HG02970 (cell line): ENCODE measurements at regions not wholly inside any gene's neighbourhood (a gene's known extent, or its start where the extent isn't known, plus 50 kb on each side); places are given as distances from the start of the nearest gene placed in this dataset.
"Not testable (repeated sequence)": the region's sequence is repeated elsewhere in the genome, so short reads cannot be mapped to it uniquely, and the experiment has no call there.

Experiments
- ATAC-seq: cut with Tn5 transposase; IDR thresholded peaks from one replicate; pipeline ENCODE4 v1.9.1; 2021; ENCODE audit warnings: mild to moderate bottlenecking, moderate library complexity, moderate number of reproducible peaks; ENCODE audit not compliant: unreplicated experiment, low FRiP score

GRCh38 chr6:115323001-115323400 is 737.7 kb downstream of the FRK start:
- no peak for ATAC-seq

DNA sequence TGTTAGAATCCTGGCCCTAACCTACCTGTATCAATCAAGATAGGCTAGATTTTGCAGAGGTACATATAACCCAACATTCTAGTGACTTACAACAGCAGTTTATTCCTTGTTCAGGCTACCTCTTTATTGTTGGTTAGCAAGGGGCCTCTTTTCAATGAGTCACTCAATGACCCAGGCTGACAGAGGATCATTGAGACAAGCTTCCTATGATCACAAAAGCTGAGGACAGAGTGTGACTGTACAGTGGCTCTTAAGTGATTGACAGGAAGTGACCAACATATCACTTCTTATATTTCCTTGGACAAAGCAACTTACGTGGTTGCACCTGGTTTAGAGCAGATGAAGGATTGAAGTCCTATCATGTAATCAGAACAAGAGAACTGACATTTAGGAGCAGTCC is 740.9 kb downstream of the FRK start:
- no peak for ATAC-seq

- no peak for ATAC-seq
Observed at GRCh38 chr6:115310156-115310555, 750.5 kb downstream of the FRK start.

DNA sequence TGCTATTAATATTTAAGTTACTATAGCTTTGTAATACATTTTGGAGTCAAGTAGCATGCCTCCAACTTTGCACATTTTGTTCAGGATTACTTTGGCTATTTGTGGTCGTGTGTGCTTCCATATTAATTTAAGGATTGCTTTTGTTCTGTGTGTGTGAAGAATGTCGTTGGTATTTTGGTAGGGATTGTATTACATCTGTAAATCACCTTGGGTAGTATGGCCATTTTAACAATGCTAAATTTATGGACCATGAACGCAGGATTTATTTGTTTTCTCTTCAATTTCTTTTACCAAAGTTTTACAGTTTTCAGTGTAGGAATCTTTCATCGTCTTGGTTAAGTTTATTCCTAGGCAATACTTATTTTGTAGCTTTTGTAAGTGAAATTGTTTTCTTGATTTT is 758.0 kb downstream of the FRK start:
- no peak for ATAC-seq

- ATAC-seq, result no peak
Observed at GRCh38 chr6:115287467-115287866, 773.2 kb downstream of the FRK start.

DNA sequence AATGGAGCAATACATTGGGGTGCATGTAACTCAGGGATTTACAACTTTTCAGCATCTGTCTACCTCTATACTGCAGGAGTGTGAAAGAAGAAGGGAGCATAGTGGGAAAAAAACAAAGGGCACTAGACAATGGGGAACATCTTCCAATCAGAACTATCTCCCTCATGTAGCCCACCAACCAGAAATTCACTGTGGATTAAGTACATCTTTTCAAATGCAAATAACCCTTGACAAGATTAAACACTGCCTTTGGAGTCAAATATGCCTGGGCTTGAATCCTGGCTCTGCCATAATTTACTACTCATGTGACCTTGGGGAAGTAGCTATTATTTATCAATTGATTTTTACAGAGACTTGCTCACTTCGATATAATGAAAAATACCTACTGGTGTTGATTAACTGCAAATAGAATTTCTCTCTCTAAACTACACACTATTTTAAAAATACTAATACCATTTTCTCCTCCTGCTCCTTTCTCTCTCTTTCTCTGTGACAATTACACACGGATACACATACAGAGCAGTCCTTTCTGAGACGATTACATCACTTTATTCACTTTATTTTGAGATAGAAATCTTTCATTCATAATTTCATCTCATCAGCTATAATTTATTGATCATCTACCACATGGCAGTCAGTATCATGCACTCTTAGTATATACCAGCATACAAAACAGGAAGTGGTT is 783.7 kb downstream of the FRK start:
- ATAC-seq, result no peak

GRCh38 chr6:115272311-115272710 is 788.4 kb downstream of the FRK start:
- no peak for ATAC-seq

DNA sequence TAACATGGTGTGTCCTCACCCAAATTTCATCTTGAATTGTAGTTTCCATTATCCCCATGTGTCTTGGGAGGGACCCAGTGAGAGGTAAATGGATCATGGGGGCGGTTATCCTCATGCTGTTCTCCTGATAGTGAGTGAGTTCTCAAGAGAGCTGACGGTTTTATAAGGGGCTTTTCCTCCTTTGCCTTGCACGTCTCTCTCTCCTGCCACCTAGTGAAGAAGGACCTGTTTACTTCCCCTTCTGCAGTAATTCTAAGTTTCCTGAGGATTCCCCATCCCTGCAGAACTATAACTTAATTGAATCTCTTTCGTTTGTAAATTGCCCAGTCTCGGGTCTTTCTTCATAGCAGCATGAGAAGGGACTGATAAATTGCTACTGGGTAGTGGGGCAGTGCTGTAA is 789.3 kb downstream of the FRK start:
- no peak for ATAC-seq

DNA sequence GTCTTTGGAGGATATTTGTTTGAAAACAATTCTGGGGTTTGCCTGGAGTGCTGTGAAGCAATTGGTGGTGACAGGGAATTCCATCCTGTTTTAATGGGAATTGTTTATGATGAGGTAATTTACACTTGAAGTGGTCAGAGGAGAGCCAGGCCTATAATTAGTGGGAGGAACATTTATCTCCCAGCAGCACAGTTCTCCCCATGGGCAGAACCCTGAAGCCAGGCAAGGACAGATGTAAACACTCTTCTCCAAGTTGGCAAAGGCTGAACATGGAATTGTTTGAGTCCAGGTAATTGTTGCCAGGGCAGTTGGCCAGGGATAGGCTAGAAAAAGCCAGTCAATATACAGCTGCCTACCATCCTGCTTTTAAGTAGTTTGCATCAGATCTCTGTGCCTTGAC is 789.7 kb downstream of the FRK start:
- no peak for ATAC-seq

DNA sequence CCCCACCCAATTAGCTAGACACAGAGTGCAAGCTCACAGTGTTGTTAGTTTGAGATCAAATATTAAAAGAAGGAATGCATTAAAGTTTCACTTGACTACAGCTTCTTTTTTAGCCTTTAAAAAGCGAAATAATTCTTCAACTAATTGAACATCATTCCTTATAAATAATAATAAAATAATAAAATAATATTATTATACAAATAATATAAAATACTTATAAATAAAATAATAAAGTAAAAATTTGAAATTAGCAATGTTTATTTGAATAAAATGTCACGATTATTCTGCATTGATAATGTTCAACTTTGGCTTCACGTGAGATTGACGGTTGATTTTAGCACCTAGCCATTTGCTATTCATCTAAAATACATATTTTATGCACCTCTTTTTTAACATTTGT is 819.3 kb downstream of the FRK start:
- ATAC-seq, result no peak

GRCh38 chr6:115221198-115221597 is 839.5 kb downstream of the FRK start:
- ATAC-seq, result no peak

DNA sequence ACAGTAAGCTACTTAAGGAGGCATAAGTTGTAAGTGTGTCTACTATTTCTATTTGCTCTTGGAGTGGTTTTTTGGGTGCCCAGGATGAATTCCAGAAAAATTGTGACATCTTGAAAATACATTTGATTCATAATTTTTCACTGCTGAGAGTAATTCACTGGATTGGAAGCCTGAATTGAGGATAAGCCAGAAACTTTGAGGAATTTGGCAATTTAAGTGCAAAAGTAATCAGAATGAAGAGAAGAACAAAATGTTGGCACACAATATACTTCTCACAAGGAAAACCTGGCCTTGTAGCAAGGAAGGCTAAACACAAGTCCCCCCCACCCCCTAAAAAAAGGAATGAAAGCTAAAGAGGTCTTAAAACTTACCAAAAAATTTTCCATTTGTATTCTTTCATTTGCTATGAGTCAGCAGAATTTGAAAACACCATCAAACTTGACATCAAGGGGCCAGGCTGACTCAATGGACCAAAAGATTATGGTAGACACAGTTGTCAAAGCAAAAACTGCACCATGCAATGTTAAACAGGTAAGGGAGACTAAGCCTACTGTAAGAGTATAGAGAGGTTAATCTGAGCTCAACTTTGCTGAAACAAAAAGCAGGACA is 840.0 kb downstream of the FRK start:
- ATAC-seq, result no peak

GRCh38 chr6:115219645-115220044 is 841.0 kb downstream of the FRK start:
- ATAC-seq, result no peak

DNA sequence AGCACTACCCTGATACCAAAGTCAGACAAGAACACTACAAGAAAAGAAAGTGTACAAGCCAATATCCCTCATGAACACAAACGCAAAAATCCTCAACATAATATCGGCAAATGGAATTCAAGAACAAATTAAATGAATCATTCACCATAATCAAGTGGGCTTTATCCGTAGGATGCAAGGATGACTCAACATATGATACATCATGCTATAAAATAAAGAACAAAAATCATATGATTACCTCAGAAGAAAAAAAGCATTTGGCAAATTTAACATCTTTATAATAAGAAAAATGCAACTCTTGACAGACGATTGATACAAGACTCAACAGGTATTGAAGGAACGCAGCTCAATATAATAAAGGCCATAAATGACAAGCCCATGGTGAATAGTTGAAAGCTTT is 843.9 kb downstream of the FRK start:
- no peak for ATAC-seq

- ATAC-seq, result no peak
Observed at GRCh38 chr6:115214283-115214682, 846.4 kb downstream of the FRK start.

DNA sequence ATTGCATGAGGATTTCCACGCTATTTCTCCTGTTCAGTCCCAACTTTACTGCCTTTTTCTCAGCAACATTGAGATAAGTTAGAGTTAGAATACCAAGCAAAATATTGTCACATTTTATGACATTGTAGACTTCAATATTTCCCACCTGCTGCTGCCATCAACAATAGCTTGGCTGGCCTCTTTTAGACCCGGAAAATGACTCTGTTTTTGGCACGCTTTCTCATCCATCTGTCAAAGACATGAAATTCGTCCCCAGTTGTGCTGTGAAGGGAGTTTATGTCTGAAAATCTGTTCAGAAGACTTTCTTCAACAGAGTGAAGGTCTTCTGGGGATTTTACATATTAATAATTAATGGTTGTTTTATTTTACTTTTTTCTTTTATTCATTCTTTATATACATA is 857.3 kb downstream of the FRK start:
- no peak for ATAC-seq

GRCh38 chr6:115194981-115195638 is 852.3 kb upstream of the HS3ST5 start:
- ATAC-seq, result no peak

GRCh38 chr6:115191989-115192388 is 849.2 kb upstream of the HS3ST5 start:
- no peak for ATAC-seq

DNA sequence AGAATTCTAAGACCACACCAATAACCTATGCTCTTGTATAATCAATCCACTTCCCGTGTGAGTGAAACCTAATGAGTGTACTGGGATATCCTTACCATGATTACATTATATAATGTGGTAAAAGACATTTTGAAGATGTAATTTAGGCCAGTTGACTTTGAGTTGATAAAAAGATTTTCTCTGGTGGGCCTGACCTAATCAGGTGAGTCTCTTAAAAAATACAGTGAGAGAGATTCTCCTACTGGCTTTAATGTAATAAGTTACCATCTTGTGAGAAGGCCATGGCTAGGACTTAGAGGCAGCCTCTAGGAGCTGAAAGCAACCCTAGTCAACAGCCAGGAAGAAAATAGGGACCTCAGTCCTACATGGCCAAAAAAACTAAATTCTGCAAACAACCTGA is 847.7 kb upstream of the HS3ST5 start:
- ATAC-seq, result no peak

DNA sequence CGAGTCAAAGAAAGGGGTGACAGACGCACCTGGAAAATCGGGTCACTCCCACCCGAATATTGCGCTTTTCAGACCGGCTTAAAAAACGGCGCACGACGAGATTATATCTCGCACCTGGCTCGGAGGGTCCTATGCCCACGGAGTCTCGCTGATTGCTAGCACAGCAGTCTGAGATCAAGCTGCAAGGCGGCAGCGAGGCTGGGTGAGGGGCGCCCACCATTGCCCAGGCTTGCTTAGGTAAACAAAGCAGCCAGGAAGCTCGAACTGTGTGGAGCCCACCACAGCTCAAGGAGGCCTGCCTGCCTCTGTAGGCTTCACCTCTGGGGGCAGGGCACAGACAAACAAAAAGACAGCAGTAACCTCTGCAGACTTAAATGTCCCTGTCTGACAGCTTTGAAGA is 832.6 kb upstream of the HS3ST5 start:
- not testable (repeated sequence) for ATAC-seq

GRCh38 chr6:115165912-115166311 is 823.1 kb upstream of the HS3ST5 start:
- not testable (repeated sequence) for ATAC-seq

GRCh38 chr6:115159733-115160132 is 816.9 kb upstream of the HS3ST5 start:
- ATAC-seq, result no peak
